PC-9 (cell line): ENCODE measurements at regions not wholly inside any gene's neighbourhood (a gene's known extent, or its start where the extent isn't known, plus 50 kb on each side); places are given as distances from the start of the nearest gene placed in this dataset.

Experiments used
- BruUV-seq: library from RNA; stranded (reverse); fragments of 400-500 nt; replicated peaks from 2 replicates; lab custom pipeline; 2021; lab: Mats Ljungman, UMichigan
- CTCF ChIA-PET: fragments of 300-600 bp; sonication (Branson Sonifier 250); formaldehyde crosslinking; loops from one replicate; lab custom pipeline; 2022; ENCODE audit warnings: antibody characterized with exemption; lab: Charles Lee
- POLR2A ChIA-PET: fragments of 300-600 bp; sonication (Branson Sonifier 250); formaldehyde crosslinking; loops from one replicate; lab custom pipeline; 2022; ENCODE audit warnings: antibody characterized with exemption; ENCODE audit not compliant: unreplicated experiment; lab: Charles Lee
- DNase-seq, 2 experiments: peaks; one replicate each; pipeline versions ENCODE4 v3.0.0 to v3.0.0-alpha.2; 2015 to 2022; ENCODE audit warnings: mixed read lengths in 1 of 2
- H2AFZ ChIP-seq: fragments of 200-600 bp; sonication (generic); 2 replicates; pipeline ENCODE4 v1.8.1; 2017; ENCODE audit warnings: antibody characterized with exemption
- H3F3A ChIP-seq: fragments of 200-600 bp; sonication (generic); 2 replicates; pipeline ENCODE4 v1.8.1; 2017; ENCODE audit warnings: antibody characterized with exemption, mild to moderate bottlenecking, low read depth; ENCODE audit not compliant: insufficient read depth
- H3K27ac ChIP-seq: fragments of 200-600 bp; sonication (generic); 2 replicates; pipeline ENCODE4 v1.6.1; 2016; ENCODE audit warnings: mixed run types
- H3K27me3 ChIP-seq: fragments of 200-600 bp; sonication (generic); 2 replicates; pipeline ENCODE4 v1.6.1; 2016; ENCODE audit warnings: low read depth, mixed run types; ENCODE audit not compliant: insufficient read depth
- H3K36me3 ChIP-seq: fragments of 200-600 bp; sonication (generic); 2 replicates; pipeline ENCODE4 v1.6.1; 2016; ENCODE audit warnings: low read depth, mixed run types
- H3K4me1 ChIP-seq: fragments of 200-600 bp; sonication (generic); replicated peaks from 2 replicates; pipeline ENCODE4 v1.6.1; 2016; ENCODE audit warnings: mixed run types; ENCODE audit not compliant: insufficient read depth
- H3K4me2 ChIP-seq: fragments of 200-600 bp; sonication (generic); 2 replicates; pipeline ENCODE4 v1.6.1; 2017; ENCODE audit warnings: mixed run types
- H3K4me3 ChIP-seq: fragments of 200-600 bp; sonication (generic); 2 replicates; pipeline ENCODE4 v1.6.1; 2016; ENCODE audit warnings: mixed run types
- H3K79me2 ChIP-seq: fragments of 200-600 bp; sonication (generic); 2 replicates; pipeline ENCODE4 v1.6.1; 2017; ENCODE audit warnings: low read depth, mixed run types
- H3K9me2 ChIP-seq: fragments of 200-600 bp; sonication (generic); 2 replicates; pipeline ENCODE4 v1.8.1; 2017; ENCODE audit warnings: mild to moderate bottlenecking; ENCODE audit not compliant: insufficient read depth
- H3K9me3 ChIP-seq: fragments of 200-600 bp; sonication (generic); 2 replicates; pipeline ENCODE4 v1.8.1; 2016; ENCODE audit warnings: low read depth; ENCODE audit not compliant: insufficient read depth
- H4K20me1 ChIP-seq: fragments of 200-600 bp; sonication (generic); 2 replicates; pipeline ENCODE4 v1.8.1; 2017; ENCODE audit not compliant: insufficient read depth
- EZH2 ChIP-seq: fragments of 200-600 bp; sonication (generic); IDR thresholded peaks from 2 replicates; pipeline ENCODE4 v1.8.0; 2017; ENCODE audit warnings: antibody characterized with exemption, low read depth
- intact Hi-C: fragments of 100-400 bp; cut with micrococcal nuclease; formaldehyde crosslinking; loops from one replicate; pipeline ENCODE4 v1.10.0; 2022; ENCODE audit not compliant: unreplicated experiment
- TF ChIP-seq, protein P1 (sequence below): fragments of 200-600 bp; sonication (generic); conservative IDR thresholded peaks from 2 replicates; pipeline ENCODE4 v1.6.1; 2017; ENCODE audit warnings: mixed run types, antibody characterized with exemption, mild to moderate bottlenecking, moderate library complexity

DNA sequence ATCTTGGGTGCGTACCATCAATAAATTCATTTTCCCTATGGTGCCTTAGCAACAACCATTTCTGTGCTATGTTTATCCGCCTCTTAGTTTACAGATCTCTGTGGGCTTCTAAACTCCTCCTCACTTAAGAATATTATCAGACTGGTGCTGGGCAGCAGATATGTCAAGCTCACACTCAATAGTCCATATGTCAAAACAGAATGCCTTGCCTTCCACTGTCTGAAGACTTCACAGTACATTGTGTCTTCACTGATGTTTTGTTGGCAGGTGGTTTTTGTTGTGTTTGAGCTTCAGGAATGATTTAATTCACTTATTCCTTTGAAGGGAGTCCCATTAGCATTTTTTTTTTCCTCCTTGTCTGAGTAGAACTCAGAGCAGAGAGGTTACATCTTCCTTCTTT, 419.6 kb downstream of the DNAJB9 start:
- TF ChIP-seq EZH2: no peak
- BruUV-seq: no TSS peak
- POLR2A ChIA-PET: no interaction called here

DNA sequence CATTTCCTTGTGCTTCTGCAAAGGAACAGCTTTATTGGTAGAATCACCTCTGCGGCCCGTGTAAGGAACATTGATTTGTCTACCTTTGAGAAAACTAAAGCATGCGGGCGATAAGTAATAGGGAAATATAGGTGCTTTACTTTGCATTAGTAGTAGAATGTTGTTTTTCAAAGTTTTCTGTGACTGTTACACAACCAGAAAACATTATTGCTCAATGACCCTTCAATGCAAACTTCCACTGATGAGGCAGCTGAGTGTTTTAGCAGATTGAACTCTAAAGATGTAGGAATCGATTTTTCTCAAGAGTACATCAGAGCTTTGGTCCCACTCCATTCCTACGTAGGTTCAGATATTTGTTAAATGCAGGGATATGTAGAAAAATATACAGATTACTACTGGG, 427.8 kb downstream of the DNAJB9 start:
- Histone ChIP-seq H4K20me1 (no peaks in the 10 kb centered on the region), H3K36me3 (no peaks in the 10 kb centered on the region), H3K4me3 (no peak overlapping the region), H3K4me1 (no peaks in the 10 kb centered on the region), H3F3A (no peaks in the 10 kb centered on the region), H3K79me2 (no peaks in the 10 kb centered on the region), H3K27me3 (no peaks in the 10 kb centered on the region), H3K9me3 (no peaks in the 10 kb centered on the region), H3K27ac (no peak overlapping the region), H2AFZ (no peak overlapping the region), H3K4me2 (no peak overlapping the region), H3K9me2 (peaks cover 4% of the 10 kb centered on the region; the same call in 1 of the 2 replicates)
- BruUV-seq: no TSS peak
- no peak for DNase-seq
- POLR2A ChIA-PET: interaction anchor here (0.7 kb wide), 1 partner anchor 22 kb away, joined by 4 read pairs; no protein-coding TSS in a partner anchor
- no peak for TF ChIP-seq EZH2
- TF ChIP-seq, protein P1, sequence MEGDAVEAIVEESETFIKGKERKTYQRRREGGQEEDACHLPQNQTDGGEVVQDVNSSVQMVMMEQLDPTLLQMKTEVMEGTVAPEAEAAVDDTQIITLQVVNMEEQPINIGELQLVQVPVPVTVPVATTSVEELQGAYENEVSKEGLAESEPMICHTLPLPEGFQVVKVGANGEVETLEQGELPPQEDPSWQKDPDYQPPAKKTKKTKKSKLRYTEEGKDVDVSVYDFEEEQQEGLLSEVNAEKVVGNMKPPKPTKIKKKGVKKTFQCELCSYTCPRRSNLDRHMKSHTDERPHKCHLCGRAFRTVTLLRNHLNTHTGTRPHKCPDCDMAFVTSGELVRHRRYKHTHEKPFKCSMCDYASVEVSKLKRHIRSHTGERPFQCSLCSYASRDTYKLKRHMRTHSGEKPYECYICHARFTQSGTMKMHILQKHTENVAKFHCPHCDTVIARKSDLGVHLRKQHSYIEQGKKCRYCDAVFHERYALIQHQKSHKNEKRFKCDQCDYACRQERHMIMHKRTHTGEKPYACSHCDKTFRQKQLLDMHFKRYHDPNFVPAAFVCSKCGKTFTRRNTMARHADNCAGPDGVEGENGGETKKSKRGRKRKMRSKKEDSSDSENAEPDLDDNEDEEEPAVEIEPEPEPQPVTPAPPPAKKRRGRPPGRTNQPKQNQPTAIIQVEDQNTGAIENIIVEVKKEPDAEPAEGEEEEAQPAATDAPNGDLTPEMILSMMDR: no peak
- CTCF ChIA-PET: no interaction called here
- intact Hi-C loops: no loop called here

More for the DNA sequence above, 419.6 kb downstream of the DNAJB9 start:
- H2AFZ ChIP-seq: no peak overlapping the region
- H4K20me1 ChIP-seq: no peaks in the 10 kb centered on the region
- intact Hi-C loops: no loop called here
- H3K4me1 ChIP-seq: no peaks in the 10 kb centered on the region
- no peaks in the 10 kb centered on the region for H3K36me3 ChIP-seq
- no peak overlapping the region for H3K4me2 ChIP-seq
- no peaks in the 10 kb centered on the region for H3F3A ChIP-seq
- H3K4me3 ChIP-seq: no peak overlapping the region
- H3K9me2 ChIP-seq: no peaks in the 10 kb centered on the region; the same call in 1 of the 2 replicates
- DNase-seq: no peak
- CTCF ChIA-PET: no interaction called here
- no peaks in the 10 kb centered on the region for H3K27me3 ChIP-seq
- no peaks in the 10 kb centered on the region for H3K79me2 ChIP-seq
- H3K9me3 ChIP-seq: no peaks in the 10 kb centered on the region
- H3K27ac ChIP-seq: no peak overlapping the region

DNA sequence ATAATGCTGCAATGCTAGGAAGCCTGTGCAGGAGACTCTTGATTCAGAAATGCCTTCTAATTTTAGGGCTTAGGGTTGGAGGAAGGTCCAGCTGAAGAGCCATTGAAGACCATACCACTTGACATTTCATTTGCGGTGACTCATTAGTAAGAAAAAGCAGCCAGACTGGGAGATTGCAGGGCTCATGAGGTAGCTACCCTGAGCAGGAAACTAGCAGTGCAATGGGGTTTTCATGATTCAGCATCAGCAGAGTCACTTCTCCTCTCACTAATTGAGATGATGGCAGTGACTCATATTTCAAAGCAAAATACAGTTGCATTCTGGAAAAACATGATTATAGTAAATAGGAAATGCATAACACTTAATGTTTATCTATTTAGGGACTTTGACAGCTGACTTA, 434.1 kb downstream of the DNAJB9 start:
- Histone ChIP-seq H3K9me2 (peaks cover 4% of the 10 kb centered on the region; the same call in 1 of the 2 replicates), H3K36me3 (no peaks in the 10 kb centered on the region), H3K4me2 (no peak overlapping the region), H2AFZ (no peak overlapping the region), H3K79me2 (no peaks in the 10 kb centered on the region), H3K27ac (no peak overlapping the region), H3F3A (no peaks in the 10 kb centered on the region), H3K9me3 (no peaks in the 10 kb centered on the region), H3K4me1 (no peaks in the 10 kb centered on the region), H3K4me3 (no peak overlapping the region), H4K20me1 (no peaks in the 10 kb centered on the region), H3K27me3 (no peaks in the 10 kb centered on the region)
- TF ChIP-seq EZH2: no peak
- TF ChIP-seq, protein P1: no peak
- ChIA-PET POLR2A (interaction anchor here (0.6 kb wide), 1 partner anchor 319 kb away, joined by 4 read pairs; no protein-coding TSS in a partner anchor), CTCF (no interaction called here)
- no TSS peak for BruUV-seq
- intact Hi-C loops: no loop called here
- DNase-seq: no peak

DNA sequence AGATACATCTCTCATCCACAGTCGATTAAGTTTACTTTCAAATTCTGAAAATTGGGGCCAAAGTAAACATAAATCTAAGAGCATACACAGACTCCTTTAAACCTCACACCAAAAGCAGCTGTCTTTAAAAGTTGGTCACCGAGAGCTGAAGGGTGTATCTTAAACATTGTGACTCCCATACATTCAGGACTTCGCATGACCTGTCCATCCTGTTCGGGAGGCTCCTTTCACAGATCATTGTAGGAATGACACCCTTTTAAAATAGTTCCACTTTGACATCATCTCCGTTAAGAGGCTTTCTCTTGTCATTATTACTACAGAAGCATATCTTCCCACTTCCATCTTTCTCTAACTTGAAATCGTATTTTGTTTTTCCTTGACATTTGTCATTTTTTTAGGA, 440.0 kb downstream of the DNAJB9 start:
- no peaks in the 10 kb centered on the region for H3K4me1 ChIP-seq
- peak overlapping the region; percentile 34; the same call in 1 of the 2 replicates for H3K4me2 ChIP-seq
- H3K27ac ChIP-seq: no peak overlapping the region
- H3K27me3 ChIP-seq: no peaks in the 10 kb centered on the region
- intact Hi-C loops: no loop called here
- no peaks in the 10 kb centered on the region for H3K9me2 ChIP-seq
- ChIA-PET POLR2A (no interaction called here), CTCF (no interaction called here)
- H3K9me3 ChIP-seq: no peaks in the 10 kb centered on the region
- no peaks in the 10 kb centered on the region for H3F3A ChIP-seq
- no peaks in the 10 kb centered on the region for H3K36me3 ChIP-seq
- no peaks in the 10 kb centered on the region for H3K79me2 ChIP-seq
- H3K4me3 ChIP-seq: no peak overlapping the region; the same call in 1 of the 2 replicates
- BruUV-seq: no TSS peak
- H4K20me1 ChIP-seq: no peaks in the 10 kb centered on the region; the same call in 1 of the 2 replicates
- TF ChIP-seq EZH2: no peak
- TF ChIP-seq, protein P1: no peak
- H2AFZ ChIP-seq: no peak overlapping the region
- DNase-seq: peak in 1 of 2 experiments; percentile 4
